Adipocyte (in vitro differentiated cells): ENCODE measurements at regions not wholly inside any gene's neighbourhood (a gene's known extent, or its start where the extent isn't known, plus 50 kb on each side); places are given as distances from the start of the nearest gene placed in this dataset.

Source experiments
- DNase-seq: peaks from one replicate; pipeline ENCODE4 v3.0.0-alpha.2; 2015; ENCODE audit warnings: low read depth
- H3K27me3 ChIP-seq: replicated peaks from 2 replicates; pipeline ENCODE4 v1.7.0; 2013; ENCODE audit warnings: mild to moderate bottlenecking, low read length, moderate library complexity; ENCODE audit not compliant: control insufficient read depth, insufficient read depth
- H3K36me3 ChIP-seq: 2 replicates; pipeline ENCODE4 v1.7.0; 2013; ENCODE audit warnings: low read length, mild to moderate bottlenecking, moderate library complexity; ENCODE audit not compliant: control insufficient read depth, insufficient read depth, severe bottlenecking
- H3K4me1 ChIP-seq: 2 replicates; pipeline ENCODE4 v1.7.0; 2013; ENCODE audit warnings: mild to moderate bottlenecking, low read length, moderate library complexity; ENCODE audit not compliant: control insufficient read depth, insufficient read depth
- H3K4me3 ChIP-seq: 2 replicates; pipeline ENCODE4 v1.7.0; 2013; ENCODE audit warnings: mild to moderate bottlenecking, low read length, moderate library complexity
- H3K9ac ChIP-seq: 2 replicates; pipeline ENCODE4 v1.7.0; 2013; ENCODE audit warnings: mild to moderate bottlenecking, low read length, moderate library complexity
- H3K9me3 ChIP-seq: 2 replicates; pipeline ENCODE4 v1.7.0; 2013; ENCODE audit warnings: mild to moderate bottlenecking, low read length, moderate library complexity; ENCODE audit not compliant: control insufficient read depth

DNA sequence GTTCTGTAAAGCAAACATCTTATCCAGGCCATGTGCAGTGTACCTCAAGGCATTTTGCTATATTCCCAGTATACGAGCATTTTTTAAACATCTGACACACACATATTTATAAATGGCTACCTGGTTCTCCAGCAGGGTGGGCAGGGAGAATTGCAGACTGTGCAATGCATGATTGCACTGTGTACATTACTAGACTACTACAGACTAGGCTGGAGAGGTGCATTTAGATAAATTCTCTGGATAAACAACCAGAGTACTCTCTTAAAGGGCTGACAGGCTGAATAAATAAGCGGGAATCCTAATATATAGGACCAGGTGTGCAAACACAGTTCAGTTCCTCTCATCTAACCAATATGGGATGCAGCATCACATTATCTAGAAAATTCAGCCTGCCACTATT is 428.3 kb upstream of the ARID1B start:
- no peaks in the 10 kb centered on the region for H3K27me3 ChIP-seq
- no peaks in the 10 kb centered on the region for H3K36me3 ChIP-seq
- no peak overlapping the region for H3K4me3 ChIP-seq
- no peak for DNase-seq
- H3K9me3 ChIP-seq: no peaks in the 10 kb centered on the region
- H3K4me1 ChIP-seq: no peaks in the 10 kb centered on the region
- no peak overlapping the region for H3K9ac ChIP-seq

DNA sequence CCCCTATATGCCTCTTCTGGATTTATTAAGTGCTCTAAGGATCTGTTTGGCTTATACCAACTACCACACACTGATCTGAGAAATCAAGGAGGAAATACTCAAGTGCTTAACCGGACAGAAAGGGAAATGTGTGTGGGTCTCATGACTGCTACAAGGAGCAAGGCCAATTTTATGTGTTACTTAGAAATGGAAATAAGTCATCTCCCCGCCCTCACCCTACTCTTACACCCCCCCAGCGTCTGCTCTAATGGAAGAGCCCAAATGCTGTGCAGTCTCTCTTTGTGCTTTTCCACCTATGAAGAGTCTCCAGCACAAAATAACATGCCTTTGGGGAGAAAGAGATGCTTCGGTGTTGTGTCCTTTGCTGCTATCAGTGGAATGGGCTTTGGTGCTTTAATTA is 428.8 kb upstream of the ARID1B start:
- H3K4me3 ChIP-seq: no peak overlapping the region
- H3K9me3 ChIP-seq: no peaks in the 10 kb centered on the region
- no peak for DNase-seq
- H3K9ac ChIP-seq: no peak overlapping the region
- no peaks in the 10 kb centered on the region for H3K4me1 ChIP-seq
- no peaks in the 10 kb centered on the region for H3K27me3 ChIP-seq
- H3K36me3 ChIP-seq: no peaks in the 10 kb centered on the region

DNA sequence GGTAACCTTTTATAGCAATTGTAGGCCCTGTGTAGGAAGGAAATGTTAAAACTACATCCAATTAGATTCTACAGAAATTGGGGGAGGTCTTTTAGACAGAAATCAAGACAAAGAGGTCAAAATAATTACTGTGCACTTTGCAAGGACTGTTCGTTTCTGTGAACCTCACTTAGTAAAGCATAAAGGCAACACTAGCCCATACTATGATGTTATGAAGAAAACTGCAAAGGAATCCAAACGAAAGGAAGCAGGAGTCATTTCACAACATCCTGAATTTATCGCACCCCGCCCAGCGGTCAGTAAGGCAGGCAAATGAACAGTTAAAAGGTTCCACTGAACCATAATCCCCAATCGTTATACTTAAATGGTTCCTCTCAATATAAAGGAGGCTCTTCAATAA is 429.5 kb upstream of the ARID1B start:
- Histone ChIP-seq H3K9me3 (no peaks in the 10 kb centered on the region), H3K27me3 (no peaks in the 10 kb centered on the region), H3K9ac (no peak overlapping the region), H3K4me1 (no peaks in the 10 kb centered on the region), H3K36me3 (no peaks in the 10 kb centered on the region), H3K4me3 (no peak overlapping the region)
- no peak for DNase-seq

DNA sequence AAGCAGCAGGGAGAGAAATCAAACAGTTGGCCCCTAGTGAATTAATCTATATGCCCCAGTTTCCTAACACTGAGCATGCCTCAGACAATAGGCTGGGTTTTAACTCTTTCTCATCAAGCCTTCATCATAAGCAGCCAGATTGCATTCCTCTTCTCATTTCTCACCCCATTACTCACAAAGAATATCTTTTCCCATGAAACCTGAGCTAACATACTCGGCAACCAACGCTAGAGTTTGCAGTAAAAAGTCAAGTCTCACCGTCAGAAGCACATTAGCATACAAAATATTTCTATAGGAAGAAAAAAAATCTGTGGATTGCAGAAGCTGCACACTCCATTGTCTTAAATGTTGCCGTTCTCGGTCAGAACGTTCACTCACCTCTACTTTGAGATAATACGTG is 429.9 kb upstream of the ARID1B start:
- no peaks in the 10 kb centered on the region for H3K27me3 ChIP-seq
- H3K4me1 ChIP-seq: no peaks in the 10 kb centered on the region
- no peaks in the 10 kb centered on the region for H3K36me3 ChIP-seq
- no peak overlapping the region for H3K9ac ChIP-seq
- no peak for DNase-seq
- no peaks in the 10 kb centered on the region for H3K9me3 ChIP-seq
- no peak overlapping the region for H3K4me3 ChIP-seq

DNA sequence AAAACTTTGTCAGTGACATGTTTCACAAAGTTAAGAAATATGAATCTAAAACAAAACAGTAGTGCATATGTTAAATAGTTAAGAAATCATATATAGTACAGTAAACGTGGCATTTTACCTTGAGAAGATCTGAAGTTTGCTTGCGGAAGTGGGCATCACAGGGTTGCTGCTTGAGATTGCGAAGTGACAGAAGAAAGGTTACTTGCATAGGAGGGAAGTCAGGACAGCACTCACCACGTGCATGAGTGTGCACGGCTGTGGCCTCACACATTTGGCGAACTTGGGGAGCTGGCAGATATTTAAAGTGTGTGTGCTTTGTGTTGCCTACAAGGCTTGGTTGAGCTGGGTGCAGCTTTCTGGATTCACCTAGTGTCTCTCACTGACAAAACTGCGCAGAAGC is 431.5 kb upstream of the ARID1B start:
- Histone ChIP-seq H3K4me3 (no peak overlapping the region), H3K9ac (no peak overlapping the region), H3K27me3 (no peaks in the 10 kb centered on the region), H3K9me3 (no peaks in the 10 kb centered on the region), H3K36me3 (no peaks in the 10 kb centered on the region), H3K4me1 (no peaks in the 10 kb centered on the region)
- DNase-seq: no peak

GRCh38 chr6:156344491-156344890 is 432.7 kb upstream of the ARID1B start:
- no peak overlapping the region for H3K9ac ChIP-seq
- no peaks in the 10 kb centered on the region for H3K27me3 ChIP-seq
- no peak for DNase-seq
- peaks cover 4% of the 10 kb centered on the region for H3K9me3 ChIP-seq
- H3K4me3 ChIP-seq: no peak overlapping the region
- no peaks in the 10 kb centered on the region for H3K4me1 ChIP-seq
- no peaks in the 10 kb centered on the region for H3K36me3 ChIP-seq

- Histone ChIP-seq H3K4me3 (no peak overlapping the region), H3K4me1 (no peaks in the 10 kb centered on the region), H3K9ac (no peak overlapping the region), H3K36me3 (no peaks in the 10 kb centered on the region), H3K9me3 (peaks cover 8% of the 10 kb centered on the region), H3K27me3 (no peaks in the 10 kb centered on the region)
- no peak for DNase-seq
These were observed 439.4 kb upstream of the ARID1B start for GRCh38 chr6:156337801-156338200.

- H3K9me3 ChIP-seq: peaks cover 19% of the 10 kb centered on the region
- no peaks in the 10 kb centered on the region for H3K4me1 ChIP-seq
- no peaks in the 10 kb centered on the region for H3K36me3 ChIP-seq
- H3K9ac ChIP-seq: no peak overlapping the region
- H3K4me3 ChIP-seq: no peak overlapping the region
- no peak for DNase-seq
- no peaks in the 10 kb centered on the region for H3K27me3 ChIP-seq
These were observed 440.4 kb upstream of the ARID1B start for GRCh38 chr6:156336733-156337132.

DNA sequence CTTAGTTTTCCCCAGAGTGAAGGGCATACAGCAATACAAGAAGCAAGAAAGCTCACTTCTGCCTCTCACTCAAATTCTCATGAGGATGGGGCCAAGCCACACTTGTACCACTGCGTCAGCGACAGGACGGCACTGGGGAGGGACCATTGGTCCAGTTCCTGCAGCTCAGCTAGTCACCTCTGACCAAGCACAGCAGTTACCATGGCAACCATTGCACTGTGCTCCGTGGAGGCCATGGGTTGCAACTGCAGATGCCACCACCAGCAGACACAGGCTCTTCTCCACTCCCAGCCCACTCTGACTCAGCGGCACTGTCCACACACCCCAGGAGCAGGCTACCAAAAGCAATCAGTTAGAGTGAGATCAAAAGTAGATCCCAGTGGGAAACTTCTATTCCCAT is 441.1 kb upstream of the ARID1B start:
- no peaks in the 10 kb centered on the region for H3K27me3 ChIP-seq
- no peaks in the 10 kb centered on the region for H3K4me1 ChIP-seq
- H3K4me3 ChIP-seq: no peak overlapping the region
- no peaks in the 10 kb centered on the region for H3K36me3 ChIP-seq
- DNase-seq: no peak
- peaks cover 24% of the 10 kb centered on the region for H3K9me3 ChIP-seq
- no peak overlapping the region for H3K9ac ChIP-seq

GRCh38 chr6:156334966-156335365 is 442.2 kb upstream of the ARID1B start:
- Histone ChIP-seq H3K27me3 (no peaks in the 10 kb centered on the region), H3K9ac (no peak overlapping the region), H3K36me3 (no peaks in the 10 kb centered on the region), H3K4me3 (no peak overlapping the region), H3K9me3 (peaks cover 24% of the 10 kb centered on the region), H3K4me1 (no peaks in the 10 kb centered on the region)
- no peak for DNase-seq

DNA sequence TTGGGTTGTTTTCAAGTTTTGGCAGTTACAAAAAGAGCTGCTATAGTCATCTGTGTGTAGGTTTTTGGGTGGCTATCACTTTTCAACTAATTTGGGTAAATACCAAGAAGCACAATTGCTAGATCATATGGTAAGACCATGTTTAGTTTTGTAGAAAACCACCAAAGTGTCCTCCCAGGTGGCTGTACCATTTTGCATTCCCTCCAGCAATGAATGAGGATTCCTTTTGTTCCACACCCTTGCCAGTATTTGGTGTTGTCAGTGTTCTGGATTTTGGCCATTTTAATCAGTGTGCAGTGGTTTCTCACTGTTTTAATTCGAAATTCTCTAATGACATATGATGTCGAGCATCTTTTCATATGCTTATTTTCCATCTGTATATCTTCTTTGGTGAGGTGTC is 457.5 kb upstream of the ARID1B start:
- Histone ChIP-seq H3K9me3 (peaks cover 10% of the 10 kb centered on the region), H3K9ac (no peak overlapping the region), H3K4me1 (no peaks in the 10 kb centered on the region), H3K27me3 (no peaks in the 10 kb centered on the region), H3K4me3 (no peak overlapping the region), H3K36me3 (no peaks in the 10 kb centered on the region)
- DNase-seq: no peak

- H3K27me3 ChIP-seq: no peaks in the 10 kb centered on the region
- no peak for DNase-seq
- H3K9ac ChIP-seq: no peak overlapping the region
- H3K4me1 ChIP-seq: no peaks in the 10 kb centered on the region
- H3K9me3 ChIP-seq: peaks cover 2% of the 10 kb centered on the region
- no peak overlapping the region for H3K4me3 ChIP-seq
- no peaks in the 10 kb centered on the region for H3K36me3 ChIP-seq
These were observed 460.5 kb upstream of the ARID1B start for GRCh38 chr6:156316583-156317125.
